GM12891 (cell line): ENCODE measurements at regions not wholly inside any gene's neighbourhood (a gene's known extent, or its start where the extent isn't known, plus 50 kb on each side); places are given as distances from the start of the nearest gene placed in this dataset.

Experiments used
- POLR2A ChIP-seq: IDR thresholded peaks from 2 replicates; pipeline ENCODE4 v1.6.1; 2011; ENCODE audit warnings: low read depth, low read length, control low read depth
- POLR2AphosphoS5 ChIP-seq: IDR thresholded peaks from 2 replicates; pipeline ENCODE4 v1.6.1; 2011; ENCODE audit warnings: low read depth, low read length, control low read depth
- SPI1 ChIP-seq: IDR thresholded peaks from 2 replicates; pipeline ENCODE4 v1.6.1; 2011; ENCODE audit warnings: low read depth, low read length, control low read depth
- TAF1 ChIP-seq: IDR thresholded peaks from 2 replicates; pipeline ENCODE4 v1.6.1; 2011; ENCODE audit warnings: low read depth, low read length, control low read depth

- TF ChIP-seq POLR2A (no peak), POLR2AphosphoS5 (no peak), TAF1 (no peak), SPI1 (no peak)
Observed at GRCh38 chr16:17926866-17927399, 409.6 kb downstream of the NPIPA8 start.
